Ureter (tissue), 1 donor: ENCODE measurements at regions not wholly inside any gene's neighbourhood (a gene's known extent, or its start where the extent isn't known, plus 50 kb on each side); places are given as distances from the start of the nearest gene placed in this dataset.

Experiments
- DNase-seq: peaks from one replicate; pipeline ENCODE4 v3.0.0-alpha.2; 2020; ENCODE audit warnings: low spot score
- donor health status: DM: yes; HTN: yes; CAD: no.

DNA sequence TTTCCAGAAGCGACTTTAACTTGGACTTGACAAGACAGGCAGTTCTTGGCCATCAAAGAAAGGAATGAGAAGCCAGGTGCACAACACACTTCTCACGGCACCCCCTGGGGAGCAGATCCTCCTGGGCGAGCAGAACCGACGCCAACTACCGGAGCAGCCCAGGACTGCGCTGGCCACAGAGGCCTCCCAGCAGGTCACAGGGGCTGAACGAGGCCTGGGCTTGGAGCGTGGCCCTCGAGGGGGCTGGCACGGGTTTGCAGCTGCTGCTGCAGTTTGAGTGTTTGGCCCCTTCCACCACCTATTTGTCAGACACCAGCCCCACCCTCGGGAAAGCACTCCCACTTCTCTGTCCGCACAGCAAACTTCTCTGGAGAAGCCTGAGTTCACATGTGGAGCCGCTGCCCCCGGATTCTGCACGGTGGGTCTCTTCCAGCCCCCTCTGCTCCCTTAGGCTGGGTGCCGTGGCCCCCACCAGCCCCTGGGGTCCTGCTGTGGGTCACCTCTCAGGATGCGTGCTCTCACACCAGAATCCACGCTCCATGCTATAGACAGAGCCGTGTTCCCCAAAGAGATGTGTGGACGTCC lies 306.7 kb upstream of the SALL3 start:
- DNase-seq, result no peak

DNA sequence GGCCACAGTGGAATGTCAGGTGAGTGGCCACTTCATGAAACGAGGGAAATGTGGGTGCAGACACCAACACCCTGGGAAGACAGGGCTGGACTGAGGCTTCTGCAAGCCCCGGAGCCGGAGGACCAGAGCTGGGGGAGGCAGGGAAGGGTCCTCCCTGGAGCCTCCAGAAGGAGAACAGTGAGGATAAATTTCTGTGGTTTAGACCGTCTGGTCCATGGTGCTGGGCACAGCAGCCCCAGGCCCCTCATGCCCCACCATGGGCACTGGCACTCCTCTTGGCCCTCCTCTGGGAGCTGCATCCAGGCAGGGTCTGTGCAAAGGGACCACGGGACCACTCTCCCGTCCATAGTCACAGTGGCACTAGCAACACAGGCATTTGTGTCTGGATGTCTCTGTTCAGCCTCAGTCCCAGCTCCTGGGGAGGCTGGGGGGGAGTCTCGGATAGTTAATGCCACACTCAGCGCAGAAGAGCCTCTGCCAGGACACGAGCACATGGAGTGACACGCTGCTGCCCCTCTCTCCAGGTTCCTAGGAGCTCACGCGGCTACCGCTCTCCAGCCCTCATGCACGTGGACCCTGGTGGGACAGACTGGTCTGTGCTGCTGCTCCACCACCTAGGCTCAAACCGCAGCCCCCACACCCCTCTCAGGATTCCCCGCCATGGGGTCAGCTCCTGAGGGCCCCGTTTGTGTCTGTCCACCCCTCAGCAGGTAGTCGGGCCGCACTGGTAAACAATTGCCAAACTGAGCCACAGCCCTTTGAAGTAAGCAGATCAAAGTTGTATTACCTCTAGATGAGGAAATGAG lies 305.9 kb upstream of the SALL3 start:
- DNase-seq, result no peak

DNA sequence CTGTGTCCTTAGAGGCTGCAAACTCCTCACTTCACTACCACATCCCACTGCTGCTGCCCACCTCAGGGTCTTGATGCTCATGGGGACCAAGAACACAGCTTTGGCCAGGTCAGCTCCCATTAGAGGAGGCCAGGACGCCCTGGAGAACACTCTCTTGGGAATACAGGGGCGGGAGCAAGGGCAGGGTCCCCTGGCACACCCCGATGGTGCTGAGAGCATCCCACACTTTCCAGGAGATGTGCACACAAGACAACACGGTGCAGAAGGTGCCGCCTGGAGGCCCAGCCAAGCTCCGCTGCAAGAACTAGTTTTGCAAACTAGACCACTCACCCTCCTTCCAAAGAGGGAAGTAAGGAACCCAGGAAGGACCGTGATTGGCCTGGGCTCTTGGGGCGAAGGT lies 304.4 kb upstream of the SALL3 start:
- DNase-seq, result no peak

DNA sequence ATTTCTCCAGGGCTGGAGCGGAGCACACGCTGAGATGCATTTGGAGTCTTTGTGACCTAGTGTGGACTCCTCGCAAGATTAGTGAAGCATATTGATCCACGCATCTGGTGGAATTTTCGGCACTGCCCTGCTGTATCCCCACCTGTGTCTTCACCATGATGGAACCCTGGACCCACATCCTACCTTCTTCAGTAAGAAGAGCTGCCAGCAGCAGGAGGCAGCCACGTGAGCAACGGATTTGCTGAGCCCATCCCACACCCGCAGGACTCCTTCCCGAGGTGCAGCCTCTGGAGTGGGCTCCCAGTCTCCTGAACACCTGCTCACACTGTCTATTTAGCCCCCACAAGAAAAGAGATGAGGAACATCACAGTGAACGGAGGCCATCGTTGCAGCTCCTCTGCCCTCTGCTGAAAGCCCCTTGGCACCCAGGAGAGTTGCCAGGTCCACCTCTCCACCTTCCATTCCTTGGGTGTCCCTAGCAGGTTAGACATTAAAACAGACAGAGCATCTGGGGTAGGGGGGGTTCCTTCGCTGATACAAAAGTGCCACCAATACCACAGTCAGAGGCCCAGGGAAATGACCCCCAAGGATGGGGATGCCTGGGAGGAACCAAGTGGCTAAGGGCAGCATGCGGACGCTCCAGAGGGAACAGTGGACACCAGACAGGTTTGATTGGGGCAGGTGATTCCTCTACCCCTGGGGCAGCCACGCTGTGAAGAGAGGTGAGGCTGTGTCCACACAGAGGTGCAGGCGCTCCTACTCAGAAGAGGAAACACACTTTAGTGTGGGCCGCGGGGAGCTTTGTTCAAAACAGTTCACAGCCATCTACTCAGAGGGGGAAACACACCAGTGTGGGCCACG lies 302.8 kb upstream of the SALL3 start:
- DNase-seq, result no peak

DNA sequence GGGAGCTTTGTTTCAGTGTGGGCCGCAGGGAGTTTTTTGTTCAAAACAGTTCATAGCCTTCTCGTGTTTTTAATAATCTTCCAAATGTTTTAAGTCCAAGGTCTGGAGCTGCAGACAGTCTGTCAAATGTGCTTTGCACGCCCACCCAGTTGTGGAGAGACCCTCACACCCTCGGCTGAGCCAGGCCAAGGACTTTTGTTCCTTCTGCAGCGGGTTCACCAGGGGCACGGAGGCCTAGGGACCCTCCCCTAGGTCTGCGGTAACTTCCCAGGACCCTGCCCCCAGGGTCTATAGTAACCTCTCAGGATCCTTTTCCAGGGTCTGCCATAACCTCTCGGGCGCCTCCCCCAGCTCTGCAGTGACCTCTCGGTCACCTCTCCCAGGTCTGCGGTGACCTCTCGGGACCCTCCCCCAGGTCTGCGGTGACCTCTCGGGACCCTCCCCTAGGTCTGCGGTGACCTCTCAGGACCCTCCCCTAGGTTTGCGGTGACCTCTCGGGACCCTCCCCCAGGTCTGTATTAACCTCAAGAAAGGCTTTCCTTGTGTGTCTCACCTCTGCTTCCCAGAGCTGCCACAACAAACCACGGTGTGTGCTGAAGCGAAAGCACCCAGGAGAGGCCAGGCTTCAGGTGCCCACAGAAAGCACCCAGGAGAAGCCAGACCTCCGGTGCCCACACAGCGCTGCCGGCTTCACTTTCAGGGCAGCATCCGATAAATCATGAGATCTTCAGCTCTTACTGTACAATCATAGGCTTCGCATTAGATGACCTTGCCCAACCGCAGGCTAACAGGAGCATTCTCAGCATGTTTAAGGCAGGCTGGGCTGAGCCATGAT lies 301.9 kb upstream of the SALL3 start:
- no peak for DNase-seq

DNA sequence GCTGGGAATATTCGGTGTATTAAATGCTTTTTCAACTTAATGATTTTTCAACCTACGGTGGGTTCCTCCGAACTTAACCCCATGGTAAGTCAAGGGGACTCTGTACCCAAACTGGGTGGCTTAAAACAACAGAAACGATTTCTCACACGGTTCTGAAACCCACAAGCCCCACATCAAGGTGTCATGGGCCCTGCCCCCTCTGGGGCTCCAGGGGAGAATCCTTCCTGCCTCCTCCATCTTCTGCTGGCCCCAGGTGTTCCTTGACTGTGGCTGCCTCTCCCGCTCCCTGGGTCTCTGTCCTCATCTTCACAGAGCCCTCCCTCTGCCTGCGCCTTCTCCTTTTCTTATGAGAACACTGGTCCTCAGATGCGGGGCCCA lies 301.3 kb upstream of the SALL3 start:
- no peak for DNase-seq

DNA sequence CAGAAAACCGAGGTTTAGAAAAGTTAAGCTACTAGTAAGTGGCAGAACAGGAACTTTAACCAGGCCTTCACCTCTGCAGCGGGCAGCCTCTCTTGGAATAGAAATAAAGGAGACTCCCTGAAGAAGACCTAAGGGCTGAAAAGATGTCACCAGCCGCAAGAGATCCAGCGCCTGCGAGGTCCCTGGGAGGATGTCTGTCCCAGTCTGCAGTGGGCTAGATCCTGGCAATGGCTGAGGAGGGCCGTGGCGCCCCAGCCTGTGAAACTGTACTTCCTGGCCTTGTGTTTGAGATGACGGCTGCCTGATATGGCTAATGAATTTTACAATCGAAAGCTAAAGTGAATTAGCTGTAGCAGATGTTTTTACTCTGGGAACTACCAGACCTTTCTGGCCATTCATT lies 300.6 kb upstream of the SALL3 start:
- no peak for DNase-seq

DNA sequence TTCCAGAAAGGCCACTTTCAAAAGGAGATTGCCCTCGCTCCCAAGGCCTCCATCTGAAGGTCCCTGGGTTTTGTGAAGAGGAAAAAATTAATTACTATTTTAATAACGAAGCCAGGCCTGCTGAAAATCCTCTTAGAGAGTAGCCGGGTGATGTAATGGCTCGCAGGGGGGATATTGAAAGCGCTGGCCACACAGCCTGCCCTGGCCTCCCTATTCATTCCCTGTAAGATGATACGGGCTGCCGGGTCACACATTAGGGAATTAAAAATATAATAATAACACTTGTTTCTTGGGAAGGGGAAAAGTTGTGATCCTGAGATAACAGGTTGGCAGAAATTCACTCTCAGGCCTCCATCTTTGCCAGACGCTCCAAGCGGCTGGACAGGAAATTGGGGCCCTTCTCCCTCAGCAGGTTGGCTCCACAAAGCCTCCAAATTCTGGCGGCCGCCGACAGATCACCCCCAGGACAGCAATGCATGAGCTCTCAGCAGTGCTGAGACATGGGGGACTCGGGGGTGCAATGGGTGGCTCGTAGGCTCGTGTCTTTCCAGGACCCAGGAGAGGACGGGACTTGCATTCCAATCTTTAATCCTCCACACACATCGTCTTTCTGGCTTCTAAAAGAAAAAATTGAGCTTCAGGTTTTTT lies 299.9 kb upstream of the SALL3 start:
- DNase-seq, result no peak

DNA sequence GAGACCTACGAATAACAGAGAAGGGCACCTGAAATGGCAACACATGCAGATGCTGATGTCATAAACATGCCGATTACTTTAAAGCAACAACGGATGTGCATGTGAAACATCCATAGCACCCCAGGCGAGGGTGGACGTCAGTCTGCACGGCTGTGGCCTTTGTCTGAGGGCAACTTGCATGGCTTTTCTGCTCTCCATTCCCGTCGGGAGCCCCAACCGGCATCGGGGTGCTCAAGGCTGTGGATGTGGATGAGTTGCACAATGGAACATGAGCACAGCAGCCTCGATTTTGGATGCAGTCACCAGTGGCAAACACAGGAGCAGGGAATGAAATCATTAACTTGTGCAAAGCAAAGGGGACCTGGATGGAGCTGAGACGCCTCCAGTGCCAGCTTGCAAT lies 298.2 kb upstream of the SALL3 start:
- no peak for DNase-seq

DNA sequence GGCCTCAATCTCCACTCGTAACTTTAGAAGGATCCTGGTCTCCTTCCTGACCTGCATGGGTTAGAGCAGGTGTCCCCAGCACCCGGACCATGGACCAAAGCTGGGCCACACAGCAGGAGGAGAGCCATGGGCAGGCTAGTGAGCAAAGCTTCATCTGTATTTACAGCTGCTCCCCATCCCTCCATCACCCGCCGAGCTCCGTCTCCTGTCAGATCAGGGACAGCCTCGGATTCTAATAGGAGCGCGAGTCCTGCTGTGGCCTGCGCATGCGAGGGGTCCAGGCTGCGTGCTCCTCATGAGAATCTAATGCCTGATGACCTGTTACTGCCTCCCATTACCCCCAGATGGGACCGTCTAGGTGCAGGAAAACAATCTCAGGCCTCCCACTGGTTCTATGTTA lies 297.7 kb upstream of the SALL3 start:
- DNase-seq, result no peak

DNA sequence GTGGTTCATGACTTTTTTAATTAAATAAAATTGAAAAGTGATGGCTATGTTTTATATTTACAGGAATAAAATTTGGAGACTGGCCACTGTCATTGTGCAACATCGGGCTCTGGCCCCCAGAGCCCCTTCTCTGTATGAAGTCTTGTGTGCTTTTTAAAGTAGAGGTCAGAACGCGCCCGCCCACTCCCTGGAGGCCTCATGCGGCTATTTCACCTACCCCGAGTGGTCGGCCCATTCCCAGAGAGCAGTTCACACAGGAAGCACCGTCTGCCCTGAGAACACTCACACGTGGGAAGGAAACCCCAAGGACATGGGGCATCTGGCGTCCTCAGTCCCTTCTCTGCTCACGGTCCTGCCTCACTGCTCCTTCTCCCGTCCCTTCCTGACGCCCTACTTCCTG lies 296.9 kb upstream of the SALL3 start:
- no peak for DNase-seq

DNA sequence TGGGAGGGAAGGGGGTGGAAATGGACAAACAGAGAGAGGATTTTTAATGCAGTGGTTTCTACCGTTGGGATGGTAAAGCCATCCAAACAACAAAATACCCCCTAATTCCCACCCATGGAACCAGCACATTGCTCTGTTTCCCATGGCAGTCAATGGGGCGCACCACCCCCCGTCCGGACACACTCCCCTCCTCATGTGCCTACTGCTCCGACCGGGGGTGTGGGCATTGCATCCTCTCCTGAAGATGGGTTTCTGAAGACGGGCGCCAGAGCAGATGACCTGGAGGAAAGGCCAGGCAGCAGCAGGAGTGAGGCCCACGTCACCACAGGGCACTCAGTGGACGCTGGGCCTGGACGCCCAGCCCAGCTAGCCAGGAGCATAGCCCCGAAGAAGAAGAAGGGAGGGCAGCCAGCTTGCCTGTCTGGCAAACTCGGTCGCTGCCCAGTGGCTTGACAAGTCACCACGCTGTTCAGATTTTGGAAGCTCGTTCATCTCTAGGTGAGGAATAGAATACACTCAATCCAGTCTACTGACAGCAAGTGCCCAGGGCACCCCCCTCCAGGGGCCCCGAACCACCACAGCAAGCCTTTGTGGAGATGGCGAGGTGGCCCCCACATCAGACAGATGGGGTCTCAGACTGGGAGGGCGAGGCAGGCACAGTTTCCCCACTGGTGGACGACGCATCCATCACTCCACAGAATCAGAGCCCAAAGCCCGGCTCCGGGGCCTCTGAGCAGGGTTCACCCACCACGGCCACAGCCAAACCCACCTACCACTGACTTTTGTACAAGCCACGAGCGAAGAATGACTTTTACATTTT lies 296.2 kb upstream of the SALL3 start:
- DNase-seq, result no peak

DNA sequence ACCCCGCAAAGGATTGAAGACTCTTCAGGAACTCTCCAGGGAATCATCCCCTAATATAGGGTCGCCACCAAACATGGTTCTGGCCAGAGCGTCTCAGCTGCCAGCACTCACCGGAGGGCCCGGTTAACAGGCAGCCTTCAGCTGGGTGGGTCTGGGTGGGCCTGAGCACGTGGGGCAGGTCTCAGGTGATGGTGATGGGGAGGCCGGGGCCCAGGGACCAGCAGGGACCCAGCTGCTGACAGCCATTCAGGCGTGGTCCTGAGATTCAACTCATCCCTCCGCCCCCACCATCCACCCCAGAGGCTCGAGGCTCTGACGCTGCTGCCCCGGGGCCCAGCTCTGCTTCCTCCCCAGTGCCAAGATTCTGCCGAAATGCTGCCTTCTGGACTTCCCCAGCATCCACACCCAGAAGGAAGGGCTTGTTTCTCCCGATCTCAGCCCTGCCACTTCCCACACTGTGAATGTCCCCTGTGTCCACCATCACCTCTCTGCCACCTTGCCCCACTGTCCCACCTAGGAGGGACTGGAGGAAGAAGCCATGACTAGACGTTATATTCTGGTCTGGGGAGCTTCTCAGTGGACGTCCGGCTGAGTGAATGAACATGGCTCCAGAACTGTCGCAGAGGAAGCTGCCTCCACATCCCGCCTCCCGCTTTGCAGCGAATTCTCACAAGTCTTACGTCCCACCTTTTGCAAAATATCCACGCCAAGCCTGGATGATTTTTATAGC lies 294.2 kb upstream of the SALL3 start:
- no peak for DNase-seq

DNA sequence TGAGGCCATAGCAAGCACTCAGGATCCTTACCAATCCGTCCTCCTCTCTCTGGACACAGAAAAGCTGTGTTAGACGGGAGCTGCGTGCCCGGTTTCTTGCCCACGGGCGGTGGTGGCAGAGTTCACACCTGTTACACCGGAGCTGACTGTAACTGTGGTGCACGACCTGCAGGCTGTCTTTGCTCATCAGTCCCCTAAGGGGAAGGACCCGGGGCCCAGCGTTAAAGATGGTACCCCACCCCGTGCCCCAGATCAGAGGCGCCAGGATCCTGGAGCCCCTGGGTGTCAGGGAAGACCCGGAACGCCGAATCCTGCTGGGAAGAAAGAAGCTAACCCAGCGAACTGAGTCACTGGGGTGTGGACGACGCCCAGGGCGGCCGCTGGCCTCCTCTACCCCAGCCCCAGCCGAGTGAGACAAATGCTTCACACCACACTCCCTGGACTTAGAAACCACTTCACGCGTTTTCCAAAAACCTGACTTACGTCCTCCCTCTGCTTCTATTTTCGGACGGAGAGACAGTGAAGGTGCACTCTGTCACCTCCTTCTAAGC lies 293.6 kb upstream of the SALL3 start:
- no peak for DNase-seq

DNA sequence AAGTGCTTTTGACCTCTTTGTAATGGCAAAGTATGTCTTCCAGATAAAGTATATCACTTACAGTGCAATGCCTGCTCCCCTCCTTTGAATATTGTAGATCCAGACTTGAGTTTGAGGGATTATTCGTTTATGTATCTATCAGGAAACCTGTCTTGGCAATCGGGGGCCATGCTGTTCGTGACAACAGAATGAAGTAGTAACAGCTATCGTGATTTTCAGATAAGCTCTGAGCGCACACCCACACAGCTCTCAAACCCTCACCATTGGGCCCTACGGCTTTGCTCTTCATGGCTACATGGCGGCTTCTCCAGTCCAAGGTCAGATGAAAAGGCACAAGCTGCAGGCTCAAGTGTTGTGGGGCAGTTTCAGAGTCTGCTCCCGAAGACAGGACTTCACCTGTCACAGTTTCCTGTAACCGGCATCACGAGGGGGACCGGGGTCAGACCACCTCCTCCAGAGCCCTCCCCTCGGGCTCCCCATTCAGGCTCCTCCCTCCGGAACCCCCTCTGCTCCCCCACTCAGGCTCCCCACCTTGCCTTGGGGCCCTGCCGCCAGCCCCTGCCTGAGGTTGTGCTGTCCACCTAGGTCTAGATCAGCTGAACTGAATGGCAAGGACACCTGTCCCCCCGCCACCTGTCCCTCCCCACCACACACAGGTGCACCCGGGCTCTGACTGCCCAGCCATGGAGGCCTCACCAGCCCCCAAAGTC lies 292.5 kb upstream of the SALL3 start:
- DNase-seq, result no peak

DNA sequence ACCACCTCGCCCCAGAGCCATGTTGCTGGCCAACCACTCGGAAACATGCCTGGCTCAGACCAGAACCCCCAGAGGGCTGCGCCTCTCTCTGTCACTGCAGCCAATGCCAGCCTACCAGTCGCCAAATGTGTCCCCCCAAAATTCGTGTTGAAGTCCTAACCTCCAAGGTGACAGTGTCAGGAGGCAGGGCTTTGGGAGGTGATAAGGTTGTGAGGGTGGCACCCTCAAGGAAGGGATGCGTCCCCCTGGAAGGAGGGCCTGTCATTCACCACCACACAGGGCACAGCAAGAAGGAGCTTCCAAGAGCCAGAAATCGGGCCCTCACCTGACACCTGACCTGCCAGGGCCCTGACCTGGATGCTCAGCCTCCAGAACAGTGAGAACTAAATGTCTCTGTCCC lies 291.9 kb upstream of the SALL3 start:
- no peak for DNase-seq

DNA sequence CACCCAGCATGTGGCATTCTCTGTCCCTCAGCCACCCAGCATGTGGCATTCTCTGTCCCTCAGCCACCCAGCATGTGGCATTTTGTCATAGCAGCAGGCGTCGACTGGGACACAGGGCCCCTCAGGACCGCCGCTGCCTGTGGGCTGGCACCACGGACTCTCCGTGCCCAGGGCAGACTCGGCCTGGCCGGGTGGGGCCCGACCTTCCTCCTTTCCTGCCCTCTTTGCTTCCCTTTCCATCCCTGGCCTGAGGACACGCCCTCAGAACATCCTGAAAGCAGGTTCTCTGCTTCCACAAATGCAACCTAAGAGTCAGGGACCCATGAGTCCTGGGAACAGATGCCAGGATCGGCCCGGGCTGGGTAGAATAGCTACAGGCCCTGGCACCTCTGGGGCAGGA lies 291.4 kb upstream of the SALL3 start:
- DNase-seq, result no peak

DNA sequence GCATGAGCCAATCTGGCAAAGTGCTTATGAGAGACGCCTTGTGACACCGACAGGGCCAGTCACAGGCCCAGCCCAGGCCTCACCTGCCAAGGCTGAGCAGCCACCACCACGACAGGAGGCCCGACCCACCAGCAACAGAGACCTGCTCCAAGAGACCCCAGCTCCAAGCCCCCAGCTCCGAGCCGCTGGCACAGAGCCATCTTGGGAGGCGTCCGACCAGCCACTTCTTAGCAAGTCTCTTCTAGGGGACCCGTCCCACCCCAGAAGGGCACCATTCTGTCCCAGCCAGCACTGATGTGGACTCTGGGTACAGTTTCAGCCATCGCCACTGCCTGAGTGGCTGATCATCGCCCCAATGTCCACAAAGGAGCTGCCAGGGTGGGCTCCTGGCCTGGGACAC lies 290.7 kb upstream of the SALL3 start:
- DNase-seq, result no peak

DNA sequence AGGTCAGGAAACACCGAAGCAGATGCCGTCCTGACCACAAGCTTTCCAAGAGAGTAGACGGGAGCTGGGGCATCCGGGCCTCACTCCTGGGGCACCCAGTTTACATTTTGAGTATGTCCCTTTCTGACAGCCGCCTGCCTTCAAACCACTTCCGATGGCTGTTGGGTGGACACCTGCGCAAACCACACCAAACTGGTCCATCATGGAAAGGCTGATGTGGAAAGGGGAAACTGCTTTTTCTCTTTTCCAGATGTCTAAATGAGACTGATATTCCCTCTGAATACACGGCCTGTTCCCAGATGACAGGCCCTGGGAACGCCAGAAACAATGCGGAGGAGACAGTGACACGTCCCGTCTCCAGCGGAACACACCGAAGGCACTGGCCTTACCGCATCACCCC lies 290.0 kb upstream of the SALL3 start:
- DNase-seq, result no peak
